OCI-M1 (cell line): ENCODE measurements at regions not wholly inside any gene's neighbourhood (a gene's known extent, or its start where the extent isn't known, plus 50 kb on each side); places are given as distances from the start of the nearest gene placed in this dataset.

Experiments
- DNase-seq: peaks from one replicate; lab custom pipeline; 2025; lab: John Stamatoyannopoulos, UW

- DNase-seq, result no peak
Observed at GRCh38 chr3:162125790-162126189, 629.2 kb downstream of the OTOL1 start.

DNA sequence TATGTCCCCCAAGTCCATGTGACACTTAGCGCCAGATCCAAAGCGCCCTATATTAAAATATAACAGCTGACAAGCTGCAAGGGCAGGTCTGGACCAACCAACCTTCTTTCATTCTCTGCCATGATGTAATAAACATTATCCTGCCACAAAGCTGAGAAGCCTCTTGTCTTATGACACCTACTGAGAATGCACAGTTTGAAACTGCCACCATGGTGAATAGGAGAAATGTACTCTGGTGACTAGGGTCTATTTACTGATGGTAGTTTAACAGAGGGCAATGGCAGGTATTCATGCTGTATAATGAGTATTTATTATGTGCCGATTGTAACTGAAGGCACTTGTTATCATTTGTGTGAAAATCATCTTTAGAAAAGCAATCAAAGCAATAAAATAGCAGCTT lies 634.0 kb downstream of the OTOL1 start:
- no peak for DNase-seq

DNA sequence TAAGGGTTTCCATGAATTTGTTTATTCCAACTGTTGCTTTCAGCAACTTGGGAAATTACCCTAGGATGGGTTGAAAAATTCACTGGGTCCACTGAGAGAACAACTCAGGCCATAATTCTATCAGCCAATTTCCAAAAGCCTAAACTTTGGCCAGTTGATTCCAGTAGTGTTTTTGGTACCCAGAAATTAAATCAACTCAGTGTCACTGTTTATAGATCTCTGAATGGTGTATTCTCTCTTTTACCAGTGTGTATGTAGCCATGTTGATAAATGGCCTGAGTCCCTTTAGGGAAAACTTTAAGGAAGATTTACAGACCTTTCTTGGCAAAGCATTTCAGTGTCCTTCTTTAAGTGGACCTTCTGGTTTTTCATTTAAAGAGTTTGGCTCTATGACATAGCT lies 636.4 kb downstream of the OTOL1 start:
- no peak for DNase-seq

- peak; percentile 76 for DNase-seq
Observed at GRCh38 chr3:162134571-162134970, 638.0 kb downstream of the OTOL1 start.

DNA sequence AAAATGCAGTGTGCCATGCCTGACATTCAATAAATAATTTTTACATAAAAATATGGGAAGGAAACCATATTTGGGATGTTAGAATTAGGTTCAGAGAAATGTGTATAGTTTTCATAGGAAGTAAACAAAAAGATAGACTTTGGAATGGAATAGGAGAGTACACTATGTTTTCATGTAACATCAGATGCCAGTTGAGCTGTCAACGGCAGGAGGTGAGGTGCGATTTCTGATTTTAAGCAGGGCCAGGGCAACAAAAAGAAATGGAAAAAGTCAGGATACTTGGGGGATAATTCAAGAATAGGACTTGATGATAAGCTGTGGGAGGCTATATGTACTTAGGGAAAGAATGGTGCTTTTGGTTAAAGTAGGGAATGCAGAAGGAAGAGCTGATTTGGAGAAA lies 639.5 kb downstream of the OTOL1 start:
- DNase-seq, result no peak

GRCh38 chr3:162138509-162138908 lies 641.9 kb downstream of the OTOL1 start:
- no peak for DNase-seq

GRCh38 chr3:162139841-162140240 lies 643.2 kb downstream of the OTOL1 start:
- DNase-seq, result no peak

DNA sequence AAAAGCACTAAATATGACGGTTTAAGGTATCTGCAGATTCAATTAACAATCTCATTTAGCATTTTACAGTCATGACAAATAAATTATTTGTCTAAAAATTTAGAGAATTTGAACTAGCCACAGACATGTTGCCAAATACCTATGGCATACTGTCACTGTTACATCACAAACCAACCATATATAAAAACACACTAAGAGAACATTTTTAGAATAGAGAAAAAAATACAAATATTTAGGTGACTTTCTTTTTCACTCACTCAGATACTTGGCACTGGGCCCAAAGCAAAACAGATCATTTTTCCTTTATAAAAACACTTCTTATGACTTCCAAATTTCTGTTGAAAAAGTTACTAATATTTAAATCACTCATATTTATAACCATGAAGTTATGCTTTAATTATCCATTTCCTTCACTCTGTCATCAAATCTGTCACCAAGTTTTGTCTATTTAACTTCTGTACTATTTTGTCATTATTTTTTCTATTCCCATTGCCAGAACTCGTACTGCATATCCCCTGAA lies 644.7 kb downstream of the OTOL1 start:
- no peak for DNase-seq

GRCh38 chr3:162142511-162142910 lies 645.9 kb downstream of the OTOL1 start:
- DNase-seq, result no peak

DNA sequence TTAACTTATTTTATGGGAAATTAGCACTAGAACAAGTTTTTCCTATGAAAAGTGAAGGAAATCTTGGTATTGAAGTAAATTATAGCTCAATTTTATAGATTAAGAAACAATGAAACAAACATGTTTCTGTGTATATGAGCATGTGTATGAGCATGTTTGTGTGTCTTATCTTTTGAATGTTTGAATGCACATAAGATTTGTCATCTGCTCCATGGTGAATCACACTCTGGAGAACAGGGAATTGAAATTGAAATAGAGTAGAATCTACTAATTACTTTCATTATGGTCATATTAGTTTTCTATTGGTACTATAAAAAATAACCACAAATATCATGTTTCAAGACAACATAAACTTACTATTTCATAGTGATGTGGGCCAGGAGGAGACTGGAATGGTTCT lies 646.6 kb downstream of the OTOL1 start:
- no peak for DNase-seq

DNA sequence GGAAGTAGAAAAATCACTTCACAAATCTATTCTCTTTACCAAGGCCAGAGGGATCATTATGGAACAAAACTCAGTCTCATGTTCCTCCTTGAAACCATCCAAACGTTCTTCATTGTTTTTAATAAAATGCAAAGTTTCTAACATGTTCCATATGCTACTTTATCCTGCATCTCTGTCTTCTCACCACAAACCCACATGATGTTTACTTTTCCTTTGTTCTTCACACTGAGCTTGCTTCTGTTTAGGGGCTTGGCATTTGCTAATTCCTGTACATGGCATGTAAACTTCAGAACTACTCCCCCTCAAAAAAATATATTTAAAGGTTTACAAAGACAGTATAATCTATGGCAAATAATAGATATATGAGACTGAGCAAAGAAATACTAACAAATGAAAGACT lies 651.4 kb downstream of the OTOL1 start:
- DNase-seq, result no peak

DNA sequence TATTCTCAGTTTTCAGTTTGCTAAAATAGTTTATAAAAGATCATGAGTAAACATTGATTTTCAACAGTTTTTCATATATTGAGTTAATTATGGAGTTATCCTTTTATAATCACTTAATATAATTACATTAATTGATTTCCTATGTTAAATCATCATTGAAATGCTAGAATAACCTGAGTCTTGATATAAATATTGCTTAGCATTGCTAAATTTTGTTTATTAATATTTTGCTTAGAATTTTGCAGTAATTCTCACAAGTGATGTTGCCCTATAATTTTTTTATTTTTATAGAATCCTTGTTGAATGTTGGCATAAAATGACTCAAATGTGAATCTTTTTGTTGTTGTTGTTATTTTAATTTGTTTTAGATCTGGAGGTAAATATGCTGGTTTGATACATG lies 654.2 kb downstream of the OTOL1 start:
- DNase-seq, result no peak

GRCh38 chr3:162152636-162153035 lies 656.0 kb downstream of the OTOL1 start:
- no peak for DNase-seq

- DNase-seq, result no peak
Observed at GRCh38 chr3:162161595-162161994, 665.0 kb downstream of the OTOL1 start.

GRCh38 chr3:162165346-162165745 lies 668.7 kb downstream of the OTOL1 start:
- DNase-seq, result peak; percentile 57

DNA sequence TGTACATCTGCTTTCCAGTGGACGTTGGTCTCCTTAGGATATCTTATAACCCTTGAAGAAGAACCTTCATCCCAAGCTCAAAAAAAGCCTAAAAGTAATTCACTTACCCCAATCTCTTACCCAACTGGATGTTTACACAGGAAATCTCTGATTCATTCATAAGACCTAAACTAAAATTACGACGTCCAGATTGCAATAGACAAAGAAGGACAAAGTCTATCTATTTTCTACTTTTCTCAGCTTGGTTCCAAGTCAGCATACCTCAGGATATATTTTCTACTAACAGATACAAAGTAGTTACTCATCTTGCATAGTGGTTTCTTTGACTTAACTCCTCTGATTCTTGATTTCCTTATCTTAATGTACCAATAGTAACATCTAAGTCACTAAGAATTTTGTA lies 669.9 kb downstream of the OTOL1 start:
- no peak for DNase-seq

DNA sequence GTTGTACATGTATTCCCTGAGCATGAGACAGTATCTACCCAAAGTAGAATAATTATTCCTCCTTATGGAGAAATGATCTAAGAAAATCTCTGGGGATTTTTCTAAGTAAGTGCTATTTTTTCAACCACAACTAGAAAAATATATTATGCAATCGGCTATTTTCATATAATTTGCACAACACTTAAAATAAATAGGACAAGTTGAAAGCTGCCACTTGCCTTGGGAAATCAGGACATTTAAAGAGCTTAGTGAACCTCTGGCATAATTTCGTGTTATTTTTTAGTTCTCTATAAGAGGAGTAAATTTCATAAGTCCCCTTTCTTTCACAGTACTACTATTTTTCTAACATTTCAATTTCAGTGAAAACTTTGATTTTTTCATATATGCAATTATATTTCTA lies 672.1 kb downstream of the OTOL1 start:
- no peak for DNase-seq

DNA sequence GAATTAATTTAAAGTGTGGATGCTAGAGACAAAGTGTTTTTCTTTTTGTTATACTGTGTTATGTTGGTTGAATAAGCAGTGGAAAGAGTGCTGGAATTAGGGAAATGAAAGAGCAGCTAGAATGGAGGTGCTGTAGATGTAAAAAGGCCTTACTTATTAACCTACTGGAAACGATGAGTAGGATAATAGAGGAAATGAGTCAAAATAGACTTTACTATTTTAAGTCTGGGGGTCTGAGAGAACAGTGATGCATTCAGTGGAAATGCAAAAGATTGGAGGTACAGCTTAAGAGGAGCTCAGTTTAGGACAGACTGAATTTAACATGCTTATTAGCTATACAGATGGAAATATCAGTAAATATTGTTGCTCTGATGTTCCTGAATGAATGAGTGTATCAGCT lies 674.0 kb downstream of the OTOL1 start:
- no peak for DNase-seq

DNA sequence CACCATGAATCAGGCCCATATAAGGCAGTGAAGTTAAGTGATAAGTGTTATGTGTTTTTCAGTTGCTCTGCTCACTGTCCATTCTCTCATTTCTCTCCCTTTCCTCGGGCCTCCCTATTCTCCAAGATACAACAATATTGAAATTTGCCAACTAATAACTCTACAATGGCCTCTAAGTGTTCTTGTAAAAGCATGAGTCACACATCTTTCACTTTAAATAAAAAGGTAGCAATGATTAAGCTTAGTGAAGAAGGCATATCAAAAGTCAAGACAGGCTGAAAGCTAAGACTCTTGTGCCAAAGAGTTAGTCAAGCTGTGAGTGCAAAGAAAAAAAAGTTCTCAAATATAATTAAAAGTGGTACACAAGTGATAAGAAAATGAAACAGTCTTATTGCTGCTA lies 675.4 kb downstream of the OTOL1 start:
- DNase-seq, result no peak

- DNase-seq, result no peak
Observed at GRCh38 chr3:162175145-162175544, 678.5 kb downstream of the OTOL1 start.

DNA sequence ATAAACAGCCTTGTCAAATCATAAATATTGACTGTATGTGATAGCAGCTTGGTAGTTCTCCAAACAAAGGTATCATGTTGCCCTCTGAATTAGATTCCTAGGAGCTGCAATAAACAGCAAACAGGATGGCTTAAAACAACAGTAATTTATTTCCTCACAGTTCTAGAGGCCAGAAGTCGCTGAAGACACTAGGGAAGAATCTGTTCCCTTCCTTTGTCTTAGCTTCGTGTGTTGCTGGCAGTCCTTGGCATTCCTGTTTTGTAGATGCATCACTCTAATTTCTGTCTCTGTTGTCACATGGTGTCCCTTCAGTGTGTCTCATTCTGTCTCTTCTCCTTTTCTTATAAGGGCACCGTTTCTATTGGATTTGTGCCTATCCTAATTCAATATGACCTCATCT lies 679.3 kb downstream of the OTOL1 start:
- no peak for DNase-seq

- DNase-seq, result no peak
Observed at GRCh38 chr3:162183440-162183839, 686.8 kb downstream of the OTOL1 start.

DNA sequence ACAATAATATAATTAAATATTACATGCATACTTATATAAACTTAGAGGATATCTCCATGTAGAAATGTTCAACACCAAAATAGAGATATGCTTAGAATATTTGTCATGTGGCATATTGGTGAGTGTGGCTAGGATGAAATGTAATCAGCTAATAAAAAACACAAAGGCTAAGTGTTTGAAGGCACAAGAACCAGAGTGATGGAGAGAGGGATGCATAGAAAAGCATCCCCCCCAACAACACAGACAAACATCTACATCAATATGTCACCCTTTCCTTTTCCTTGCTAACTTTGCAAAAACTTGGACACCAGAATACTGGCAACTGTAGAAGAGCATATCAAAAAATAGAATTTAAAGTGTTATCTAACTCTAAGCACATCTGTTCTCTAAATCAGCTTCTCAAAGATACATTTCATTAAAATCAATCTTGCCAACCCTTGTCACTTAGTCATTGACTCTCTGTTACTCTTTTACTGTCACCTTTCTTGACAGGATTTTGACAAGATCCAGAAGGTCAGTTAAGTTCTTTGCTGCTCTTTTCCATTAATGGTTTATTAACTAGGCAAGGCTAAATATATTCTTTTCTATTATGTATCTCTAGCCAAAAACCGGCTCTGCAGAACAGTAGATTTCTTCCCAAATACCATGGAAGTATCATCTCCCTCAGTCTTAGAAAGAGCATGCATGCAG lies 695.9 kb downstream of the OTOL1 start:
- no peak for DNase-seq
